ENCODE measurements at regions not wholly inside any gene's neighbourhood (a gene's known extent, or its start where the extent isn't known, plus 50 kb on each side); places are given as distances from the start of the nearest gene placed in this dataset.

DNA sequence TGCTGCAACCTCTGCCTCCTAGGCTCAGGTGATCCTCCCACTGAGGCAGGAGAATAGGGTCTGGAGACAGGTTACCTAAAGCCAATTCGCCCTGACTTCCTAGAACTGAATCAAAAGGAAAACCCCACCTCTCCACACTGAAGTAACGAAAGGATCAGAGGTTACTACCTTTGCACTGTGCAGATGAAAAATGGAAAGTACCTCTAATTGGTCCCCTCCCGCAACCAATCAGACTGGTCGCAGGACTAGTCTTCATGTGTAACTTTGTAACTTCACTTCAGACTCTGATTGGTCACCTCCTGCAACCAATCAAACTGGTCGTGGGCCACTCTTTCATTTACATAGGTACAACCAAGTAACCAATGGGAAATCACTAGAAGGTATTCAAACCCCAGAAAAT, 61.1 kb downstream of the ATXN3L start:
- TF ChIP-seq TAF1 (IDR thresholded peaks at IDR 0.05; ENCODE audit: borderline replicate concordance, low read depth, low read length) (no peak), POLR2AphosphoS5 (IDR thresholded peaks at IDR 0.05; ENCODE audit: low read depth, low read length) (no peak), POLR2A (IDR thresholded peaks at IDR 0.05; ENCODE audit: low read depth, low read length) (no peak)

Data from GM12892 (cell line).